ENCODE measurements at regions not wholly inside any gene's neighbourhood (a gene's known extent, or its start where the extent isn't known, plus 50 kb on each side); places are given as distances from the start of the nearest gene placed in this dataset.

DNA sequence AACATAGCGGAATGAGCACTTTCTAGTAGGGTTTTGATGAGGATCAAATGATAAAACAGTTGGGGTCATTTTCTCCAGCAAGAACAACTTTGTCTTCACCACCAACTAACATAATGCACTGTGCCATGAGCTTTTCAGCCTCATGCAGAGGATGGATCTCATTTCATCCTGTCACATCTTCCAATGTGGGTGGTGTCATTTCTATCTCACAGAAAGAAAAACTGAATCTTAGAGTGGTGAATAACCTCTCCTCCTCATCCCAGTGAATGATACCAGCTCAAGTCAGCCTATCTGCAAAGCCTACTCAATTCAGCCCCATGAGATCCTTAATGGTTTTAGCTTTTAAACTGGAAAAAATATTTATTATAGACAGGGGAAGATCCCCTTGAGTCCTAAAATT is 1147.2 kb downstream of the VRK1 start:
- TF ChIP-seq, protein P1, sequence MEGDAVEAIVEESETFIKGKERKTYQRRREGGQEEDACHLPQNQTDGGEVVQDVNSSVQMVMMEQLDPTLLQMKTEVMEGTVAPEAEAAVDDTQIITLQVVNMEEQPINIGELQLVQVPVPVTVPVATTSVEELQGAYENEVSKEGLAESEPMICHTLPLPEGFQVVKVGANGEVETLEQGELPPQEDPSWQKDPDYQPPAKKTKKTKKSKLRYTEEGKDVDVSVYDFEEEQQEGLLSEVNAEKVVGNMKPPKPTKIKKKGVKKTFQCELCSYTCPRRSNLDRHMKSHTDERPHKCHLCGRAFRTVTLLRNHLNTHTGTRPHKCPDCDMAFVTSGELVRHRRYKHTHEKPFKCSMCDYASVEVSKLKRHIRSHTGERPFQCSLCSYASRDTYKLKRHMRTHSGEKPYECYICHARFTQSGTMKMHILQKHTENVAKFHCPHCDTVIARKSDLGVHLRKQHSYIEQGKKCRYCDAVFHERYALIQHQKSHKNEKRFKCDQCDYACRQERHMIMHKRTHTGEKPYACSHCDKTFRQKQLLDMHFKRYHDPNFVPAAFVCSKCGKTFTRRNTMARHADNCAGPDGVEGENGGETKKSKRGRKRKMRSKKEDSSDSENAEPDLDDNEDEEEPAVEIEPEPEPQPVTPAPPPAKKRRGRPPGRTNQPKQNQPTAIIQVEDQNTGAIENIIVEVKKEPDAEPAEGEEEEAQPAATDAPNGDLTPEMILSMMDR (IDR thresholded peaks at IDR 0.05): no peak
- TF ChIP-seq FOXJ3 (CRISPR knock-in tag; IDR thresholded peaks at IDR 0.05) (no peak), GABPA (IDR thresholded peaks at IDR 0.05; ENCODE audit: low read depth) (no peak), SIN3A (IDR thresholded peaks at IDR 0.05; ENCODE audit: borderline replicate concordance, low read depth, low read length) (no peak), EZH2phosphoT487 (IDR thresholded peaks at IDR 0.05; ENCODE audit: borderline replicate concordance, low read depth) (no peak), RFX5 (IDR thresholded peaks at IDR 0.05; ENCODE audit: low read length) (no peak)

Measured in SK-N-SH (cell line).